Gastroesophageal sphincter (tissue), 3 donors: ENCODE measurements at regions not wholly inside any gene's neighbourhood (a gene's known extent, or its start where the extent isn't known, plus 50 kb on each side); places are given as distances from the start of the nearest gene placed in this dataset.

ENCODE experiments used
- EP300 ChIP-seq: sonication (generic); formaldehyde crosslinking; IDR thresholded peaks from one replicate; pipeline ENCODE4 v1.6.1; 2017; ENCODE audit warnings: antibody characterized with exemption, mild to moderate bottlenecking
- POLR2A ChIP-seq, 2 donors: fragments of 450-650 bp; IDR thresholded peaks; one replicate each; pipeline ENCODE4 v1.6.1; 2017; ENCODE audit warnings: antibody characterized with exemption in 2 of 2, mild to moderate bottlenecking in 2 of 2, moderate library complexity in 1 of 2
- POLR2AphosphoS5 ChIP-seq: sonication (generic); formaldehyde crosslinking; IDR thresholded peaks from one replicate; pipeline ENCODE4 v1.6.1; 2017; ENCODE audit warnings: antibody characterized with exemption
- TF ChIP-seq, protein P1 (sequence below), 4 experiments: fragments of 200-600 bp in 2 of 4; fragments of 450-650 bp in 2 of 4; sonication (generic) in 1 of 4; IDR thresholded peaks; one replicate each; pipeline ENCODE4 v1.5.1; 2017 to 2019; ENCODE audit warnings: antibody characterized with exemption in 4 of 4, mild to moderate bottlenecking in 2 of 4, moderate library complexity in 2 of 4

GRCh38 chr3:41050144-41050543, 149.2 kb upstream of the CTNNB1 start:
- TF ChIP-seq, protein P1, sequence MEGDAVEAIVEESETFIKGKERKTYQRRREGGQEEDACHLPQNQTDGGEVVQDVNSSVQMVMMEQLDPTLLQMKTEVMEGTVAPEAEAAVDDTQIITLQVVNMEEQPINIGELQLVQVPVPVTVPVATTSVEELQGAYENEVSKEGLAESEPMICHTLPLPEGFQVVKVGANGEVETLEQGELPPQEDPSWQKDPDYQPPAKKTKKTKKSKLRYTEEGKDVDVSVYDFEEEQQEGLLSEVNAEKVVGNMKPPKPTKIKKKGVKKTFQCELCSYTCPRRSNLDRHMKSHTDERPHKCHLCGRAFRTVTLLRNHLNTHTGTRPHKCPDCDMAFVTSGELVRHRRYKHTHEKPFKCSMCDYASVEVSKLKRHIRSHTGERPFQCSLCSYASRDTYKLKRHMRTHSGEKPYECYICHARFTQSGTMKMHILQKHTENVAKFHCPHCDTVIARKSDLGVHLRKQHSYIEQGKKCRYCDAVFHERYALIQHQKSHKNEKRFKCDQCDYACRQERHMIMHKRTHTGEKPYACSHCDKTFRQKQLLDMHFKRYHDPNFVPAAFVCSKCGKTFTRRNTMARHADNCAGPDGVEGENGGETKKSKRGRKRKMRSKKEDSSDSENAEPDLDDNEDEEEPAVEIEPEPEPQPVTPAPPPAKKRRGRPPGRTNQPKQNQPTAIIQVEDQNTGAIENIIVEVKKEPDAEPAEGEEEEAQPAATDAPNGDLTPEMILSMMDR (IDR thresholded peaks at IDR 0.05): no peak
- TF ChIP-seq POLR2AphosphoS5 (no peak), EP300 (no peak), POLR2A (IDR thresholded peaks at IDR 0.05) (no peak)
